OCI-LY3 (cell line): ENCODE measurements at regions not wholly inside any gene's neighbourhood (a gene's known extent, or its start where the extent isn't known, plus 50 kb on each side); places are given as distances from the start of the nearest gene placed in this dataset.

Experiments
- EZH2phosphoT487 ChIP-seq: fragments of 200-600 bp; shearing (Covaris generic); IDR thresholded peaks from 2 replicates; pipeline ENCODE4 v1.6.1; 2018; ENCODE audit warnings: antibody characterized with exemption, mixed run types, low read depth
- TF ChIP-seq, protein P1 (sequence below): fragments of 200-600, 300-600 bp; sonication (generic); IDR thresholded peaks from 2 replicates; pipeline ENCODE4 v1.5.1; 2014; ENCODE audit warnings: antibody characterized with exemption, low read length, low read depth

DNA sequence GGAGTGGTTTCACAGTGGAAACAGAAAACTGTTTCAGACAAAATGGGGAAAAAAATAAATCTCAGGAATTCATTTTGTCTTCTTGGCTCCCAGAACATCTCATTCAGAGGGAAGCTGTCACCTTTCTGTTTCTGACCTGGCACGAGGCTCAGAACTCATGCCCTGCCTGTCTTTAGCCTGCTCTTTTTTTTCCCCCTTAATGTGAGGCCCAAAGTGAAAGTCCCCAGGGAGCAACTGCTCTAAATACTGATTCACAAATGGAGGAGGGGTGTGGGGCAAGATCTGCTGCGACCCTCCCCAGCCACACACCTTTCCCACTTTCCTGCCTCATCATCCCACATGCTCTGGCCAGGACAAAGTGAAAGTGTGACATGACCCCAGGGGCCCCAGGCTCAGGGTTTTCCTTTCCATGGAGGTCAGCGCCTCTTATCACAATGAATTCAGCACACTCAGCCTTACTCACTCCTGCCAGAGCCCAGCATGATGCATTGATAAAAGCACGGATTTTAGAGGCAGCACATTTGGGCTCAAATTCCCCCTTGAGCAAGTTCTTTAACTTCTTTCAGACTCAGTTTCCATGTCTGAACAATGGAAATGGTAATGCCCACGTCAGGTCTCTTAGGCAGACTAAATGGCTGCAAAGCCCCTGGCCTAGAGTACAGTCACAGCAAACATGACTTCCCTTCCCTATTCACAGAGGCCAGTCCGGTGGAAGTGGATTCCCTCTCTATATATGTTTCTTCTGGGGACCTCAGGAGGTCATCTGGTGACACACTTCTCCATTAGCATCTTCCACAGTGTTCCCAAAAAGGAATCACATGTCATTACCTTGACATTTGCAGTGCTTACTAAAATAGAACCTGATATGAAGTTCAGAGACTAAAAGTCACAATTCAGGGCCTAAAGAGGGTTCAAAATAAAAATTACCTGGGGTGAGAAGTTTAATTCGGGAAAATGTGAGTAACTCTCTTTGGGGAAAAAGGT is 55.3 kb upstream of the TMEM163 start:
- TF ChIP-seq, protein P1, sequence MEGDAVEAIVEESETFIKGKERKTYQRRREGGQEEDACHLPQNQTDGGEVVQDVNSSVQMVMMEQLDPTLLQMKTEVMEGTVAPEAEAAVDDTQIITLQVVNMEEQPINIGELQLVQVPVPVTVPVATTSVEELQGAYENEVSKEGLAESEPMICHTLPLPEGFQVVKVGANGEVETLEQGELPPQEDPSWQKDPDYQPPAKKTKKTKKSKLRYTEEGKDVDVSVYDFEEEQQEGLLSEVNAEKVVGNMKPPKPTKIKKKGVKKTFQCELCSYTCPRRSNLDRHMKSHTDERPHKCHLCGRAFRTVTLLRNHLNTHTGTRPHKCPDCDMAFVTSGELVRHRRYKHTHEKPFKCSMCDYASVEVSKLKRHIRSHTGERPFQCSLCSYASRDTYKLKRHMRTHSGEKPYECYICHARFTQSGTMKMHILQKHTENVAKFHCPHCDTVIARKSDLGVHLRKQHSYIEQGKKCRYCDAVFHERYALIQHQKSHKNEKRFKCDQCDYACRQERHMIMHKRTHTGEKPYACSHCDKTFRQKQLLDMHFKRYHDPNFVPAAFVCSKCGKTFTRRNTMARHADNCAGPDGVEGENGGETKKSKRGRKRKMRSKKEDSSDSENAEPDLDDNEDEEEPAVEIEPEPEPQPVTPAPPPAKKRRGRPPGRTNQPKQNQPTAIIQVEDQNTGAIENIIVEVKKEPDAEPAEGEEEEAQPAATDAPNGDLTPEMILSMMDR = no peak
- no peak for TF ChIP-seq EZH2phosphoT487
